Gastroesophageal sphincter (tissue), 4 donors: ENCODE measurements at regions not wholly inside any gene's neighbourhood (a gene's known extent, or its start where the extent isn't known, plus 50 kb on each side); places are given as distances from the start of the nearest gene placed in this dataset.

Source experiments
- ATAC-seq: fragments of 150-250 bp; one replicate; pipeline ENCODE4 v1.9.1; 2016; ENCODE audit warnings: mild to moderate bottlenecking, moderate library complexity
- H3K27ac ChIP-seq, 4 donors: fragments of 200-600 bp; sonication (generic) in 3 of 4; 1 replicate in 3 of 4; 2 replicates in 1 of 4; pipeline ENCODE4 v1.5.1; 2016 to 2019
- H3K27me3 ChIP-seq: fragments of 200-600 bp; sonication (generic); one replicate; pipeline ENCODE4 v1.5.1; 2019
- H3K36me3 ChIP-seq, 2 donors: fragments of 200-600 bp; sonication (generic); one replicate each; pipeline ENCODE4 v1.5.1; 2019; ENCODE audit warnings: control low read depth in 1 of 2
- H3K4me1 ChIP-seq, 3 donors: fragments of 200-600 bp; sonication (generic); 1 replicate in 2 of 3; 2 replicates in 1 of 3; pipeline ENCODE4 v1.5.1; 2016 to 2019; ENCODE audit warnings: control low read depth in 2 of 3
- H3K4me3 ChIP-seq, 2 donors: fragments of 200-600 bp; sonication (generic); one replicate each; pipeline ENCODE4 v1.5.1; 2019; ENCODE audit warnings: mild to moderate bottlenecking in 1 of 2, moderate library complexity in 1 of 2
- H3K9me3 ChIP-seq, 3 donors: fragments of 200-600 bp; sonication (generic); one replicate each; pipeline ENCODE4 v1.5.1; 2017 to 2019; ENCODE audit warnings: control low read depth in 2 of 3
- EP300 ChIP-seq: sonication (generic); formaldehyde crosslinking; IDR thresholded peaks from one replicate; pipeline ENCODE4 v1.6.1; 2017; ENCODE audit warnings: antibody characterized with exemption, mild to moderate bottlenecking
- POLR2A ChIP-seq, 2 donors: fragments of 450-650 bp; IDR thresholded peaks; one replicate each; pipeline ENCODE4 v1.6.1; 2017; ENCODE audit warnings: antibody characterized with exemption in 2 of 2, mild to moderate bottlenecking in 2 of 2, moderate library complexity in 1 of 2
- POLR2AphosphoS5 ChIP-seq: sonication (generic); formaldehyde crosslinking; IDR thresholded peaks from one replicate; pipeline ENCODE4 v1.6.1; 2017; ENCODE audit warnings: antibody characterized with exemption
- WGBS, 2 donors: methylation state at CpG; one replicate each; pipeline ENCODE4 v1.1.5; 2018; ENCODE audit warnings: low coverage in 1 of 2; 5-methylcytosine and 5-hydroxymethylcytosine counted together
- TF ChIP-seq, protein P1 (sequence below), 4 experiments: fragments of 200-600 bp in 2 of 4; fragments of 450-650 bp in 2 of 4; sonication (generic) in 1 of 4; IDR thresholded peaks; one replicate each; pipeline ENCODE4 v1.5.1; 2017 to 2019; ENCODE audit warnings: antibody characterized with exemption in 4 of 4, mild to moderate bottlenecking in 2 of 4, moderate library complexity in 2 of 4

DNA sequence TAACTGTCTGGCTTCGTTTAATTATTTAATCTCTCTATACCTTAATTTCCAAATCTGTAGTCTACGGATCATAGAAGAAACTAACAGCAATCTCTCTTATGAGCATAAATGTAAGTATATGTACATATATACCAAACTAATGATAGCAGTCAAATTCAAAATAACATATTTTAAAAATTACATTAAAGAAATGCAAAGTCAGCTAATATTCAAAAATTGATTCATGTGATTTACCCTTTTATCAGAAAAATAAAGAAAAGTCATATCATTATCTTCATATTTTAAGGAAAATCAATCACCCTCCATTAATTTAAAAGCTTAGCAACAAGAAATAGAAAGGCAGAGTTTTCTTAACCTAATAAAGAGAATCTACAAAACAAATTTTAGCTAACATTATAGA lies 575.9 kb downstream of the IRS1 start:
- WGBS, 2 donors: 93 to 100% methylated on average over 2 of the region's 2 CpGs
- no peaks in the 10 kb centered on the region for H3K27me3 ChIP-seq
- no peak overlapping the region for H3K4me3 ChIP-seq
- H3K36me3 ChIP-seq: no peaks in the 10 kb centered on the region
- H3K27ac ChIP-seq: no peak overlapping the region
- no peaks in the 10 kb centered on the region for H3K9me3 ChIP-seq
- no peak for TF ChIP-seq POLR2A (IDR thresholded peaks at IDR 0.05)
- TF ChIP-seq, protein P1, sequence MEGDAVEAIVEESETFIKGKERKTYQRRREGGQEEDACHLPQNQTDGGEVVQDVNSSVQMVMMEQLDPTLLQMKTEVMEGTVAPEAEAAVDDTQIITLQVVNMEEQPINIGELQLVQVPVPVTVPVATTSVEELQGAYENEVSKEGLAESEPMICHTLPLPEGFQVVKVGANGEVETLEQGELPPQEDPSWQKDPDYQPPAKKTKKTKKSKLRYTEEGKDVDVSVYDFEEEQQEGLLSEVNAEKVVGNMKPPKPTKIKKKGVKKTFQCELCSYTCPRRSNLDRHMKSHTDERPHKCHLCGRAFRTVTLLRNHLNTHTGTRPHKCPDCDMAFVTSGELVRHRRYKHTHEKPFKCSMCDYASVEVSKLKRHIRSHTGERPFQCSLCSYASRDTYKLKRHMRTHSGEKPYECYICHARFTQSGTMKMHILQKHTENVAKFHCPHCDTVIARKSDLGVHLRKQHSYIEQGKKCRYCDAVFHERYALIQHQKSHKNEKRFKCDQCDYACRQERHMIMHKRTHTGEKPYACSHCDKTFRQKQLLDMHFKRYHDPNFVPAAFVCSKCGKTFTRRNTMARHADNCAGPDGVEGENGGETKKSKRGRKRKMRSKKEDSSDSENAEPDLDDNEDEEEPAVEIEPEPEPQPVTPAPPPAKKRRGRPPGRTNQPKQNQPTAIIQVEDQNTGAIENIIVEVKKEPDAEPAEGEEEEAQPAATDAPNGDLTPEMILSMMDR (IDR thresholded peaks at IDR 0.05): no peak
- no peak for TF ChIP-seq POLR2AphosphoS5
- TF ChIP-seq EP300: no peak
- H3K4me1 ChIP-seq: no peaks in the 10 kb centered on the region
- no peak for ATAC-seq

DNA sequence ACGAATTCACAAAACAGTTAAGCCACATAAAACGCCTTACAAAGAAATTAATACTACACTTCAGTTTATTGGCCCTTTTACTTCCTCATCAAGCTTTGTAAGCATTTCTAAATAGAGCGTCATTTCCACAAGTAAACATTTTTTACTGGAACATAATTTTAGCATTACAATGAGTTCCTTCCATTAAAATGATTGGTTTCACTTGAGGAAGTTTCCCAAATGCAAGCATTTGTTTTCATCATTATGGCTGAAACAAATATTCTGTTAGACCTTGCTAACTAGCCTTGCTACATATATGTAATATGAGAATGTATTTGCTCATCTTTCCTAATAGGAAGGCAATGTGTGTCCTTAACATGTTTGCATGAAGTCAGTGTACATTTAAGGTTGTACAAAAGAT lies 579.1 kb downstream of the IRS1 start:
- Histone ChIP-seq H3K9me3 (no peaks in the 10 kb centered on the region), H3K36me3 (no peaks in the 10 kb centered on the region), H3K4me3 (no peak overlapping the region), H3K27me3 (no peaks in the 10 kb centered on the region), H3K4me1 (no peaks in the 10 kb centered on the region), H3K27ac (no peak overlapping the region)
- TF ChIP-seq, protein P1 (IDR thresholded peaks at IDR 0.05): no peak
- TF ChIP-seq EP300 (no peak), POLR2AphosphoS5 (no peak), POLR2A (IDR thresholded peaks at IDR 0.05) (no peak)
- no peak for ATAC-seq
- 72 to 77% methylated on average over 3 of the region's 3 CpGs for WGBS, 2 donors

DNA sequence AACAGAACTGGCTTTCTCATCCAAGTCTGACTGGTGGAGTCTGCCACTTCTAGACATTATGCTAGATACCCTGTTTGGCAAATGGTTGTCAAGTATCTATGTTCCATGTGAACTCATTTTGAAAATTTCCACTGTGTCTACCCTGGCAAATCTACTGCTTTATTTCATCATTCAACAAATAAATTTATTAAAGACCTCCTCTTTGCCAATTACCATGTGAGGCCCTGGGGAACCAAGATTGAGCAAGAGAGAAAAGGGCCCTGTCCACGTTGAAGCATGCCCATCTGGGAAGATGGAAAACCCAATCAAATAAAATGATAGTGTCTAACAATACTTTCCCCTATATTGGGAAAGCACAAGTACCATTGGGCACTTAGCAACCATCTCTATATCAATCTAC lies 582.4 kb downstream of the IRS1 start:
- H3K4me3 ChIP-seq: no peak overlapping the region
- TF ChIP-seq, protein P1 (IDR thresholded peaks at IDR 0.05): no peak
- TF ChIP-seq POLR2AphosphoS5: no peak
- no peak overlapping the region for H3K27ac ChIP-seq
- H3K9me3 ChIP-seq: no peaks in the 10 kb centered on the region
- H3K27me3 ChIP-seq: no peaks in the 10 kb centered on the region
- H3K36me3 ChIP-seq: no peaks in the 10 kb centered on the region
- no peak for ATAC-seq
- peaks cover 0 to 6% (median 2%) of the 10 kb centered on the region in 3 donors for H3K4me1 ChIP-seq
- WGBS, 2 donors: 58% methylated on average over 1 of the region's 1 CpG

DNA sequence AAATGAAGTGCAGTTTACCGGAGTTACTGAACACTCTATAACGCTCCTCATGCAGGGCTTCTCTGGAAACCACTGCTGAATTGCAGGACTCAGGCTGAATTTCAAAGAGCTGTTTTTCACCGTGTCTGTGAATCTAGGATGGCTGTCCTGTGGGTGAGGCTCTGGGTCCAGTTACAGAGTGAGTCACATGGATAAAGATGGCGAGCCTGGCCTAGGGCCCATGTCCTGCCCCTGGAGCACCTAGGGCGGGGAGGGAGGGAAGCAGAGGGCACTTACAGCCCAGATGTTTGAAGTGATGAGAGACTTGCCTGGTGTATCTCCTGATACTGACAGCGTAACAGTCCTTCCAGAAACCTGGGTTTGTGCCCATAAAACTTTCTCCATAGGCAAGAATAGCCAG lies 583.0 kb downstream of the IRS1 start:
- no peaks in the 10 kb centered on the region for H3K36me3 ChIP-seq
- H3K27me3 ChIP-seq: no peaks in the 10 kb centered on the region
- 80 to 96% methylated on average over 4 of the region's 6 CpGs for WGBS, 2 donors
- H3K27ac ChIP-seq: no peak overlapping the region
- H3K9me3 ChIP-seq: no peaks in the 10 kb centered on the region
- no peak for ATAC-seq
- no peak overlapping the region for H3K4me3 ChIP-seq
- H3K4me1 ChIP-seq: peaks cover 4 to 12% (median 5%) of the 10 kb centered on the region in 3 donors
- TF ChIP-seq POLR2AphosphoS5 (no peak), EP300 (no peak), POLR2A (IDR thresholded peaks at IDR 0.05) (no peak)
- TF ChIP-seq, protein P1 (IDR thresholded peaks at IDR 0.05): no peak

GRCh38 chr2:226215902-226216503 lies 583.6 kb downstream of the IRS1 start:
- Histone ChIP-seq H3K4me1 (peaks cover 4 to 18% (median 9%) of the 10 kb centered on the region in 3 donors), H3K9me3 (no peaks in the 10 kb centered on the region), H3K36me3 (no peaks in the 10 kb centered on the region), H3K27ac (no peak overlapping the region), H3K27me3 (no peaks in the 10 kb centered on the region), H3K4me3 (no peak overlapping the region)
- ATAC-seq: no peak
- WGBS, 2 donors: 62 to 66% methylated on average over 9 to 11 of the region's 11 CpGs
- no peak for TF ChIP-seq POLR2A (IDR thresholded peaks at IDR 0.05)
- TF ChIP-seq POLR2AphosphoS5: no peak
- TF ChIP-seq, protein P1 (IDR thresholded peaks at IDR 0.05): peak; percentile 28 to 69 (median 43)
